ENCODE measurements at regions not wholly inside any gene's neighbourhood (a gene's known extent, or its start where the extent isn't known, plus 50 kb on each side); places are given as distances from the start of the nearest gene placed in this dataset.

DNA sequence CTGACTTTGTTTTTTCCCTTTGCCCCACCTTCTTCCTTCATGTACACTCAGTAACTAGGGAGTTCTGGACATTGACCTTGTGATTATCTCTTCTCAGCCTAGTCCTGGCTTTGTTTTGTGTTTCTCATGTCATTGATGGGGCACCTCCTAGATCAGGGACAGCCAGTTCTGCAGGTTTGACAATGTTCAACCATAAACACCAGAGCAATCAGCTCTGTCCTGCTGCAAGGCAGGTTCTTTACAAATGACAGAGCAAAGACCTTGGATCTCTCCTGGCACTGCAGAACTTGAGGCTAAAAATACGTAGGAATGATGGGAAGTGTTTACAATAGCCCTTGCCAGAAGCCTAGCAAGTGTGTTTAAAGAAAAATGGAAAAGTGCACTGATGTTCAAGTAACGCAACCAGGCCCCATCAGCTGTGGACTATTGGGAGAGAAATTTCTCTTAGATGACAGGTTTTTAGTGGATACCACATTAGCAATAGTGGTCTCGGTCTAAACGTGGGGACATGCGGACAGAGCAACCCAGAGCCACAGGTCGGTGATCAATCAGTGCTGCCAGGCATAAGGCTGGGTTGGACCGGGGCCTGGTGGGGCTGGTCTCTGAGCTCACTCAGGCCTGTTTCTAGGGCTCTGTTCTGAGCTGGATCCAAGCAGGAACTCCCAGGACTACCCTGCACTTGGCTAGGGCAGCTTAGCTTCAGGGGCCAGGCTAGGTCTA is 76.8 kb downstream of the SOWAHC start:
- TF ChIP-seq, protein P1, sequence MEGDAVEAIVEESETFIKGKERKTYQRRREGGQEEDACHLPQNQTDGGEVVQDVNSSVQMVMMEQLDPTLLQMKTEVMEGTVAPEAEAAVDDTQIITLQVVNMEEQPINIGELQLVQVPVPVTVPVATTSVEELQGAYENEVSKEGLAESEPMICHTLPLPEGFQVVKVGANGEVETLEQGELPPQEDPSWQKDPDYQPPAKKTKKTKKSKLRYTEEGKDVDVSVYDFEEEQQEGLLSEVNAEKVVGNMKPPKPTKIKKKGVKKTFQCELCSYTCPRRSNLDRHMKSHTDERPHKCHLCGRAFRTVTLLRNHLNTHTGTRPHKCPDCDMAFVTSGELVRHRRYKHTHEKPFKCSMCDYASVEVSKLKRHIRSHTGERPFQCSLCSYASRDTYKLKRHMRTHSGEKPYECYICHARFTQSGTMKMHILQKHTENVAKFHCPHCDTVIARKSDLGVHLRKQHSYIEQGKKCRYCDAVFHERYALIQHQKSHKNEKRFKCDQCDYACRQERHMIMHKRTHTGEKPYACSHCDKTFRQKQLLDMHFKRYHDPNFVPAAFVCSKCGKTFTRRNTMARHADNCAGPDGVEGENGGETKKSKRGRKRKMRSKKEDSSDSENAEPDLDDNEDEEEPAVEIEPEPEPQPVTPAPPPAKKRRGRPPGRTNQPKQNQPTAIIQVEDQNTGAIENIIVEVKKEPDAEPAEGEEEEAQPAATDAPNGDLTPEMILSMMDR (IDR thresholded peaks at IDR 0.05) = no peak
- TF ChIP-seq POLR2A (IDR thresholded peaks at IDR 0.05) = no peak

All from lower leg skin (tissue), 3 donors.